AG04449 (cell line): ENCODE measurements at regions not wholly inside any gene's neighbourhood (a gene's known extent, or its start where the extent isn't known, plus 50 kb on each side); places are given as distances from the start of the nearest gene placed in this dataset.
"Not testable (repeated sequence)": the region's sequence is repeated elsewhere in the genome, so short reads cannot be mapped to it uniquely, and the experiment has no call there.

Source experiments
- CTCF ChIA-PET: fragments of 350-600 bp; formaldehyde crosslinking; extraction: SDS; loops from one replicate; lab custom pipeline; 2021; ENCODE audit warnings: antibody characterized with exemption; lab: Yijun Ruan, JAX
- POLR2A ChIA-PET: fragments of 400-600, 350-600 bp; formaldehyde crosslinking; extraction: SDS; loops from one replicate; lab custom pipeline; 2020; ENCODE audit warnings: antibody characterized with exemption, inconsistent platforms; lab: Yijun Ruan, JAX
- DNase-seq: peaks from one replicate; pipeline ENCODE4 v3.0.0-alpha.2; 2010; ENCODE audit warnings: low read depth, low spot score
- H3K4me3 ChIP-seq: 2 replicates; pipeline ENCODE4 v1.5.1; 2011; ENCODE audit warnings: low read depth, mild to moderate bottlenecking, control low read depth, low read length

GRCh38 chr1:234815295-234815815, 205.4 kb upstream of the IRF2BP2 start:
- H3K4me3 ChIP-seq, POLR2A ChIA-PET, DNase-seq, CTCF ChIA-PET: not testable (repeated sequence)

GRCh38 chr1:234814235-234814634, 204.3 kb upstream of the IRF2BP2 start:
- DNase-seq, H3K4me3 ChIP-seq, CTCF ChIA-PET, POLR2A ChIA-PET: not testable (repeated sequence)

GRCh38 chr1:234811824-234812223, 201.8 kb upstream of the IRF2BP2 start:
- H3K4me3 ChIP-seq, CTCF ChIA-PET, POLR2A ChIA-PET: not testable (repeated sequence)
- DNase-seq: peak; percentile 77

GRCh38 chr1:234810726-234811125, 200.7 kb upstream of the IRF2BP2 start:
- DNase-seq, POLR2A ChIA-PET, CTCF ChIA-PET, H3K4me3 ChIP-seq: not testable (repeated sequence)

GRCh38 chr1:234809854-234810245, 199.9 kb upstream of the IRF2BP2 start:
- H3K4me3 ChIP-seq, CTCF ChIA-PET, POLR2A ChIA-PET, DNase-seq: not testable (repeated sequence)

GRCh38 chr1:234808943-234809853, 199.2 kb upstream of the IRF2BP2 start:
- CTCF ChIA-PET, POLR2A ChIA-PET: not testable (repeated sequence)

GRCh38 chr1:234808459-234808858, 198.5 kb upstream of the IRF2BP2 start:
- CTCF ChIA-PET, POLR2A ChIA-PET: not testable (repeated sequence)

More at GRCh38 chr1:234808943-234809853, 199.2 kb upstream of the IRF2BP2 start:
- not testable (repeated sequence) for DNase-seq, H3K4me3 ChIP-seq

GRCh38 chr1:234807705-234808104, 197.7 kb upstream of the IRF2BP2 start:
- H3K4me3 ChIP-seq, CTCF ChIA-PET, POLR2A ChIA-PET, DNase-seq: not testable (repeated sequence)

More at GRCh38 chr1:234808459-234808858, 198.5 kb upstream of the IRF2BP2 start:
- H3K4me3 ChIP-seq, DNase-seq: not testable (repeated sequence)

- DNase-seq, POLR2A ChIA-PET, H3K4me3 ChIP-seq, CTCF ChIA-PET: not testable (repeated sequence)
Observed at GRCh38 chr1:234802586-234802985, 192.6 kb upstream of the IRF2BP2 start.

GRCh38 chr1:234801636-234802035, 191.7 kb upstream of the IRF2BP2 start:
- H3K4me3 ChIP-seq, DNase-seq, CTCF ChIA-PET, POLR2A ChIA-PET: not testable (repeated sequence)

- POLR2A ChIA-PET, DNase-seq, CTCF ChIA-PET, H3K4me3 ChIP-seq: not testable (repeated sequence)
Observed at GRCh38 chr1:234801147-234801546, 191.2 kb upstream of the IRF2BP2 start.

- CTCF ChIA-PET, H3K4me3 ChIP-seq, DNase-seq, POLR2A ChIA-PET: not testable (repeated sequence)
Observed at GRCh38 chr1:234800563-234800962, 190.6 kb upstream of the IRF2BP2 start.

GRCh38 chr1:234799021-234799689, 189.2 kb upstream of the IRF2BP2 start:
- H3K4me3 ChIP-seq, DNase-seq, CTCF ChIA-PET, POLR2A ChIA-PET: not testable (repeated sequence)

GRCh38 chr1:234797216-234797615, 187.2 kb upstream of the IRF2BP2 start:
- POLR2A ChIA-PET, CTCF ChIA-PET: not testable (repeated sequence)

GRCh38 chr1:234796438-234796792, 186.4 kb upstream of the IRF2BP2 start:
- H3K4me3 ChIP-seq, CTCF ChIA-PET, POLR2A ChIA-PET, DNase-seq: not testable (repeated sequence)

More at GRCh38 chr1:234797216-234797615, 187.2 kb upstream of the IRF2BP2 start:
- DNase-seq, H3K4me3 ChIP-seq: not testable (repeated sequence)

- H3K4me3 ChIP-seq, DNase-seq, POLR2A ChIA-PET: not testable (repeated sequence)
Observed at GRCh38 chr1:234795711-234796437, 185.9 kb upstream of the IRF2BP2 start.

More at GRCh38 chr1:234795711-234796437, 185.9 kb upstream of the IRF2BP2 start:
- CTCF ChIA-PET: not testable (repeated sequence)
